IMR-90 (cell line): ENCODE measurements at regions not wholly inside any gene's neighbourhood (a gene's known extent, or its start where the extent isn't known, plus 50 kb on each side); places are given as distances from the start of the nearest gene placed in this dataset.

Experiments used
- CEBPB ChIP-seq: IDR thresholded peaks from 2 replicates; pipeline ENCODE4 v1.6.1; 2012; ENCODE audit warnings: low read depth, low read length, improper control_type of control experiment
- CHD1 ChIP-seq: IDR thresholded peaks from 2 replicates; pipeline ENCODE4 v1.6.1; 2012; ENCODE audit warnings: low read depth, low read length, improper control_type of control experiment
- FOS ChIP-seq: fragments of 150-350 bp; IDR thresholded peaks from 2 replicates; pipeline ENCODE4 v1.6.1; 2016; ENCODE audit warnings: low read depth, low read length
- MAFK ChIP-seq: IDR thresholded peaks from 2 replicates; pipeline ENCODE4 v1.6.1; 2012; ENCODE audit warnings: low read depth, low read length, improper control_type of control experiment
- MAZ ChIP-seq: IDR thresholded peaks from 2 replicates; pipeline ENCODE4 v1.6.1; 2012; ENCODE audit warnings: low read depth, mild to moderate bottlenecking, low read length, improper control_type of control experiment, moderate library complexity, borderline replicate concordance
- MXI1 ChIP-seq: IDR thresholded peaks from 2 replicates; pipeline ENCODE4 v1.6.1; 2012; ENCODE audit warnings: low read depth, mild to moderate bottlenecking, low read length, moderate library complexity, borderline replicate concordance
- POLR2A ChIP-seq: IDR thresholded peaks from 2 replicates; pipeline ENCODE4 v1.6.1; 2012; ENCODE audit warnings: mild to moderate bottlenecking, low read depth, low read length
- RAD21 ChIP-seq: IDR thresholded peaks from 2 replicates; pipeline ENCODE4 v1.6.1; 2012; ENCODE audit warnings: low read length, improper control_type of control experiment
- RCOR1 ChIP-seq: IDR thresholded peaks from 2 replicates; pipeline ENCODE4 v1.6.1; 2012; ENCODE audit warnings: mild to moderate bottlenecking, low read length, improper control_type of control experiment; ENCODE audit not compliant: insufficient replicate concordance
- SMC3 ChIP-seq: fragments of 150-350 bp; IDR thresholded peaks from 2 replicates; pipeline ENCODE4 v1.6.1; 2016; ENCODE audit warnings: low read depth, mild to moderate bottlenecking, antibody characterized with exemption, low read length, moderate library complexity
- TF ChIP-seq, protein P1 (sequence below): conservative IDR thresholded peaks from 2 replicates; pipeline ENCODE4 v1.5.1; 2012; ENCODE audit warnings: mild to moderate bottlenecking, low read depth, low read length, improper control_type of control experiment
- TF ChIP-seq, protein P2 (sequence below): fragments of 150-350 bp; IDR thresholded peaks from 2 replicates; pipeline ENCODE4 v1.6.1; 2017; ENCODE audit warnings: mild to moderate bottlenecking, antibody characterized with exemption, low read length, low read depth
- TF ChIP-seq, protein P3 (sequence below): fragments of 150-350 bp; IDR thresholded peaks from 2 replicates; pipeline ENCODE4 v1.6.1; 2016; ENCODE audit warnings: low read depth, mild to moderate bottlenecking, low read length, moderate library complexity, borderline replicate concordance

DNA sequence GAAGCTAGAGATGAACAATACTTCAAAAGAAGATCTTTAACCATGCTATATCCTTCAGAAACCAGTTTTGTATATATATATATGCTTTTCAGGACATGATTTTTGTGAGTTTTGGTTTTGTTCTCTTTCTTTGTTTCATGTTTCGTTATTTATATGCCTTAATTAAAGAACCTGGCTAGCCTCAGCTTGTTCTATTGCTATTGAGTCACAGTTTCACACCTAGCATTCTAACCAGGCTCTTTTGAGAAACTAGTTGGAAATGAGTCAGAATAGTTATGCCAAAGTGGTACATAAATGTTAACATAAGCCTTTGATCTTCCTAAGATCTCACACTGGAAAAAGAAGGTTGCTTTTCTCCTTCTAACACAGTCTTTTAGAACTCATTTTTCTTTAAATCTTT, 1925.2 kb downstream of the OLFM4 start:
- TF ChIP-seq, protein P1, sequence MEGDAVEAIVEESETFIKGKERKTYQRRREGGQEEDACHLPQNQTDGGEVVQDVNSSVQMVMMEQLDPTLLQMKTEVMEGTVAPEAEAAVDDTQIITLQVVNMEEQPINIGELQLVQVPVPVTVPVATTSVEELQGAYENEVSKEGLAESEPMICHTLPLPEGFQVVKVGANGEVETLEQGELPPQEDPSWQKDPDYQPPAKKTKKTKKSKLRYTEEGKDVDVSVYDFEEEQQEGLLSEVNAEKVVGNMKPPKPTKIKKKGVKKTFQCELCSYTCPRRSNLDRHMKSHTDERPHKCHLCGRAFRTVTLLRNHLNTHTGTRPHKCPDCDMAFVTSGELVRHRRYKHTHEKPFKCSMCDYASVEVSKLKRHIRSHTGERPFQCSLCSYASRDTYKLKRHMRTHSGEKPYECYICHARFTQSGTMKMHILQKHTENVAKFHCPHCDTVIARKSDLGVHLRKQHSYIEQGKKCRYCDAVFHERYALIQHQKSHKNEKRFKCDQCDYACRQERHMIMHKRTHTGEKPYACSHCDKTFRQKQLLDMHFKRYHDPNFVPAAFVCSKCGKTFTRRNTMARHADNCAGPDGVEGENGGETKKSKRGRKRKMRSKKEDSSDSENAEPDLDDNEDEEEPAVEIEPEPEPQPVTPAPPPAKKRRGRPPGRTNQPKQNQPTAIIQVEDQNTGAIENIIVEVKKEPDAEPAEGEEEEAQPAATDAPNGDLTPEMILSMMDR: no peak
- TF ChIP-seq FOS: no peak
- TF ChIP-seq, protein P2, sequence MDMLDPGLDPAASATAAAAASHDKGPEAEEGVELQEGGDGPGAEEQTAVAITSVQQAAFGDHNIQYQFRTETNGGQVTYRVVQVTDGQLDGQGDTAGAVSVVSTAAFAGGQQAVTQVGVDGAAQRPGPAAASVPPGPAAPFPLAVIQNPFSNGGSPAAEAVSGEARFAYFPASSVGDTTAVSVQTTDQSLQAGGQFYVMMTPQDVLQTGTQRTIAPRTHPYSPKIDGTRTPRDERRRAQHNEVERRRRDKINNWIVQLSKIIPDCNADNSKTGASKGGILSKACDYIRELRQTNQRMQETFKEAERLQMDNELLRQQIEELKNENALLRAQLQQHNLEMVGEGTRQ: no peak
- no peak for TF ChIP-seq POLR2A
- TF ChIP-seq, protein P3, sequence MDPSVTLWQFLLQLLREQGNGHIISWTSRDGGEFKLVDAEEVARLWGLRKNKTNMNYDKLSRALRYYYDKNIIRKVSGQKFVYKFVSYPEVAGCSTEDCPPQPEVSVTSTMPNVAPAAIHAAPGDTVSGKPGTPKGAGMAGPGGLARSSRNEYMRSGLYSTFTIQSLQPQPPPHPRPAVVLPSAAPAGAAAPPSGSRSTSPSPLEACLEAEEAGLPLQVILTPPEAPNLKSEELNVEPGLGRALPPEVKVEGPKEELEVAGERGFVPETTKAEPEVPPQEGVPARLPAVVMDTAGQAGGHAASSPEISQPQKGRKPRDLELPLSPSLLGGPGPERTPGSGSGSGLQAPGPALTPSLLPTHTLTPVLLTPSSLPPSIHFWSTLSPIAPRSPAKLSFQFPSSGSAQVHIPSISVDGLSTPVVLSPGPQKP: no peak
- TF ChIP-seq RCOR1: no peak
- no peak for TF ChIP-seq SMC3
- no peak for TF ChIP-seq MAZ
- TF ChIP-seq RAD21: no peak
- no peak for TF ChIP-seq CEBPB
- TF ChIP-seq MAFK: no peak
- TF ChIP-seq CHD1: no peak
- TF ChIP-seq MXI1: no peak
